ENCODE measurements at regions not wholly inside any gene's neighbourhood (a gene's known extent, or its start where the extent isn't known, plus 50 kb on each side); places are given as distances from the start of the nearest gene placed in this dataset.

DNA sequence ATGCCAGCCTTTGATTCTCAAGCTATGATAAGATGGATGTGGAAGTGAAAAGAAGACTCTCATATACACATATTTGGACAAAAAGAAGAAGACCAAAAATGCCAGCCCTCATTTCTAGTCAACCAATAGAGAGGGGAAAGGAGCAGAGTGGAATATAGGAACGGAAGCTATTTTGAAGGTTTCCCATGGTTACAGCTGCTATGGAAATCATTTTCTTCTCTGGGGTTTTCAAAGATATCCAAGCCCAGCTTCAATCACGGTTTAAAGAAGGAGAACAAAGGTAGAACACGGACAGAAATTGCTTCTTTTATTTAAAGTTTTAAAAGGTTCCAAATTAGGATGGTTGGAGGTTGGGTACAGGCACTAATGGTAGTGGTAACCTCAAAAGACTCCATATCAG is 181.0 kb upstream of the PRICKLE2 start:
- no peak for DNase-seq (ENCODE audit: extremely low spot score, unreplicated experiment)
- Mint-ChIP-seq H3K4me1 (ENCODE audit: unreplicated experiment) (peaks cover 17% of the 10 kb centered on the region), H3K9me3 (ENCODE audit: unreplicated experiment) (no peaks in the 10 kb centered on the region), H3K36me3 (ENCODE audit: unreplicated experiment) (peaks cover 2% of the 10 kb centered on the region), H3K27ac (ENCODE audit: unreplicated experiment) (no peak overlapping the region), H3K4me3 (ENCODE audit: unreplicated experiment) (no peak overlapping the region), H3K27me3 (ENCODE audit: unreplicated experiment) (peaks cover 3% of the 10 kb centered on the region)
- TF ChIP-seq CTCF (IDR thresholded peaks at IDR 0.05), result no peak

DNA sequence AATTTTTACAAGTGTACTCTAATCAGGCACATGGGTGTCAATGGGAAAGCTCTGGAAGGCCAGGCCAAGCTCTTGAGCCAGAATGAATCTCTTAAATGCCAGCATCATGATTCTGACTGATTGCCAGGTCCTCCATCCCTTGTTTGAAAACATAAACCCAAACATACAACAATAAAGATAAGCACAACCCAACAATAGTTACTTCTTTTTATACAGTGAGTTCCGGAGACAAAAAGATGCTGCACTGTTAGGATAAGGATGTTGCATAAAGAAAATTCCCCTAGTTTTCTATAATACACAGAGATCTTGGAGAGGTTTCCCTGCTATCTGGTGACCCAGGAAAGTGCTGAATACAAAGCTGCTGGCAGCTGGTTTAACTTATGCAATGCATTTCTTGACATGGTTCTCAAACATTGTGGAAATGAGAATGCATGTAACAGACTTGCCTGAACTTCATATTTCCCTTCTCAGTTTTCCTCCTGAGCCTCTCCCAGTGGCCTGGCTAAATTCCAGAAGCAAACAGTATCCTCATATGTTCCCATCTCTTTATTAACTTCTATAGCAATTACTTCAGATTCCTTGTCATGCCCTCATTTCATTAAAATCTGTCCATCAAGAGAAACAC is 180.1 kb upstream of the PRICKLE2 start:
- TF ChIP-seq CTCF (IDR thresholded peaks at IDR 0.05), result no peak
- Mint-ChIP-seq H3K27me3 (ENCODE audit: unreplicated experiment) (peaks cover 3% of the 10 kb centered on the region), H3K9me3 (ENCODE audit: unreplicated experiment) (no peaks in the 10 kb centered on the region), H3K36me3 (ENCODE audit: unreplicated experiment) (peaks cover 2% of the 10 kb centered on the region), H3K27ac (ENCODE audit: unreplicated experiment) (peak overlapping the region; percentile 4), H3K4me3 (ENCODE audit: unreplicated experiment) (no peak overlapping the region), H3K4me1 (ENCODE audit: unreplicated experiment) (peaks cover 17% of the 10 kb centered on the region)
- DNase-seq (ENCODE audit: extremely low spot score, unreplicated experiment), result no peak

GRCh38 chr3:64400706-64401105 is 175.4 kb upstream of the PRICKLE2 start:
- Mint-ChIP-seq H3K4me3 (ENCODE audit: unreplicated experiment) (no peak overlapping the region), H3K27ac (ENCODE audit: unreplicated experiment) (no peak overlapping the region), H3K9me3 (ENCODE audit: unreplicated experiment) (no peaks in the 10 kb centered on the region), H3K4me1 (ENCODE audit: unreplicated experiment) (peaks cover 24% of the 10 kb centered on the region), H3K36me3 (ENCODE audit: unreplicated experiment) (no peaks in the 10 kb centered on the region), H3K27me3 (ENCODE audit: unreplicated experiment) (no peaks in the 10 kb centered on the region)
- TF ChIP-seq CTCF (IDR thresholded peaks at IDR 0.05), result no peak
- DNase-seq (ENCODE audit: extremely low spot score, unreplicated experiment), result no peak

- H3K27me3 Mint-ChIP-seq (ENCODE audit: unreplicated experiment), result no peaks in the 10 kb centered on the region
- H3K27ac Mint-ChIP-seq (ENCODE audit: unreplicated experiment), result no peak overlapping the region
- DNase-seq (ENCODE audit: extremely low spot score, unreplicated experiment), result no peak
- no peaks in the 10 kb centered on the region for H3K36me3 Mint-ChIP-seq (ENCODE audit: unreplicated experiment)
- peak; percentile 88 for TF ChIP-seq CTCF (IDR thresholded peaks at IDR 0.05)
- H3K4me1 Mint-ChIP-seq (ENCODE audit: unreplicated experiment), result peaks cover 15% of the 10 kb centered on the region
- no peak overlapping the region for H3K4me3 Mint-ChIP-seq (ENCODE audit: unreplicated experiment)
- H3K9me3 Mint-ChIP-seq (ENCODE audit: unreplicated experiment), result no peaks in the 10 kb centered on the region
Measured at GRCh38 chr3:64399205-64399800, 174.0 kb upstream of the PRICKLE2 start.

DNA sequence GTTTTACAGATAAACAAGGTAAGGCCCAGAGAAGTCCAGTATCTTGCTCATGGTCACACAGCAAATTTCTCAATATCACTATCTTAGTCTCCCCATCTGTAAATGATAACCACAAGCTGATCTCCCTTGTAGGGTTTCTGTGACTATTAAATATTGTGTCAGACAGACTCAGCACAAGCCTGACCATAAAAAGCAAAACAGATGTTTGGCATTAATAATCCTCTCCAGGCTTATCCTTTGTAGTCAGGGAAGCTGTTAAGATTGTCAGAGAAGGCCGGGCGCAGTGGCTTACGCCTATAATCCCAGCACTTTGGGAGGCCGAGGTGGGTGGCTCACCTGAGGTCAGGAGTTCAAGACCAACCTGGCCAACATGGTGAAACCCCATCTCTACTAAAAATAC is 173.2 kb upstream of the PRICKLE2 start:
- H3K9me3 Mint-ChIP-seq (ENCODE audit: unreplicated experiment), result no peaks in the 10 kb centered on the region
- H3K4me1 Mint-ChIP-seq (ENCODE audit: unreplicated experiment), result peaks cover 15% of the 10 kb centered on the region
- DNase-seq (ENCODE audit: extremely low spot score, unreplicated experiment), result no peak
- H3K4me3 Mint-ChIP-seq (ENCODE audit: unreplicated experiment), result no peak overlapping the region
- TF ChIP-seq CTCF (IDR thresholded peaks at IDR 0.05), result no peak
- no peaks in the 10 kb centered on the region for H3K36me3 Mint-ChIP-seq (ENCODE audit: unreplicated experiment)
- H3K27me3 Mint-ChIP-seq (ENCODE audit: unreplicated experiment), result no peaks in the 10 kb centered on the region
- H3K27ac Mint-ChIP-seq (ENCODE audit: unreplicated experiment), result no peak overlapping the region
